Daoy (cell line): ENCODE measurements at regions not wholly inside any gene's neighbourhood (a gene's known extent, or its start where the extent isn't known, plus 50 kb on each side); places are given as distances from the start of the nearest gene placed in this dataset.
"Not testable (repeated sequence)": the region's sequence is repeated elsewhere in the genome, so short reads cannot be mapped to it uniquely, and the experiment has no call there.

Source experiments
- DNase-seq: peaks from one replicate; pipeline ENCODE4 v3.0.0-alpha.2; 2015; ENCODE audit warnings: low read depth

DNA sequence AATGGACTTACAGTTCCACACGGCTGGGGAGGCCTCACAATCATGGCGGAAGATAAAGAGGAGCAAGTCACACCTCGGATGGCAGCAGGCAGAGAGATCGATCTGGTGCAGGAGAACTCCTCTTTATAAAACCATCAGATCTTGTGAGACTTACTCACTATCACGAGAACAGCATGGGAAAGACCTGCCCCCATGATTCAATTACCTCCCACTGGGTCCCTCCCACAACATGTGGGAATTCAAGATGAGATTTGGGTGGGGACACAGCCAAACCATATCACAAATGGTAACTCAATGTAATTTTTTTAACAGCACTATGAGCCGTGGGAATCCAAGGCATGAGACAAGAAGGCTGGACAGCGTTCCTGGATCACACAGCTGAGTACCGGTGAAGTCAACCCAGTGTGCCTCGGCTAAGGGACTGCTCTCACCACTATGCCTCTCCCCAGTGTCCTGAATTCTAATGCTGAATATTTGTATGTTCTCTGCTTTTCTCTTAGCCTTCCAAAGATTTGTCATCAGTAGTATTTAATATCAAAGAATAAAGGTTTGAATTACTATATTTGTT, 84.3 kb downstream of the IRS2 start:
- not testable (repeated sequence) for DNase-seq

DNA sequence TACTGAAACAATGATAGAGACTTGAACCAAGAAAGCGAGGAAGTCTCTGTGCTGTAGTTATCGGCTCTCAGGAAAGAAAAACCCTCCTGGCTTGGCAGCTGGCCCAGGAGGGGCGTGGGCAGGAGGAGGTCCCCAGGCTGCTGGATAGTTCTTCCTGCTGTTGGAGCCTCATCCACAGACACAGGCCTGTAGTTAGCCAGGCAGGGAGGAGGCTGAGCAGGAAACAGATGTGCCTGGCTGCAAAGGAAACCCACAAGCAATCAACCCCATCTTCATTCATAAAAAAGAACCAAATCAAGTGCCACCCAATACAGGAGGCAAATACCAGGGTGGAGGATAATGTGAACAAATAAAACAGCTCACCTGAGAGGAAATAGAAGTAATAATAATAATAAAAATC, 86.2 kb downstream of the IRS2 start:
- peak; percentile 82 for DNase-seq

DNA sequence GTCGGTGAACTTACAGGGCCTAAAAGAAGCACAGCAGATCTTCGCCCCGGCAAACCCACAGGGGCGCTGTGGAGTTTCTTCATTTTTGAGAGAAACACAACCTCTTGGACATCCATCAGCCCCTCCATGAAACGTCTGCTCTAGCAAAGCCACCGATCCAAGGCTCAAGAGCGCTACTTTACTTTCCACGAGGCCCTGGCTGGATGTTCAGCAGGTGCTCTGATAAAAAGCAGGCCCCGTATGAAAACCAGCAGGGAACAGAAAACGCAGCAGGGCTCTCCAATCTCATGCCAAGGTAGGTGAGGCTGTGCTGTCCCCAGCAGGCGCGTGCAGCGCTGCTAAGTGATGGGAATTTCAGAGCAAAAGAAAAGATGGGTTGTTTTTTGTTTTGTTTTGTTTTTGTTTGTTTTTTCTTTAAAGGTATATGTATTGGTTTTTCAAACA, 86.7 kb downstream of the IRS2 start:
- DNase-seq, result no peak

DNA sequence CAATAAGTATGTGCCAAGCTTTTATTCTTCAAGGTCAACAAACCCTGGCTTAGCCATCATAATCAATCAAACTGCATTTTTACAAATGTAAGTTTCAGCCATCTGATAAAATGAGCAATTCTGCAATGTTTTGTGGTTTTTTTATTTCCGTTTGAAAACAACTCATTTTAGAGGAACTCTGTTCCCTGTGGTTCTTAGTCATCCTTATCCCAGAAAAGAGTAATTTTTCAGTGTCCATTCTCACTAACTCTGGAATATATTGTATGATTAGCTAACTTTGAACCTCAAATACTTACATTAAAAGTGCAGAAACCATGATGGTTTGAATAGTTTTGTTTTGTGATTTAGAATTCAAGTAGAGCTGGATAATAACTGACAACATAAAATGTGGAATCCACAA, 87.6 kb downstream of the IRS2 start:
- DNase-seq, result peak; percentile 9

DNA sequence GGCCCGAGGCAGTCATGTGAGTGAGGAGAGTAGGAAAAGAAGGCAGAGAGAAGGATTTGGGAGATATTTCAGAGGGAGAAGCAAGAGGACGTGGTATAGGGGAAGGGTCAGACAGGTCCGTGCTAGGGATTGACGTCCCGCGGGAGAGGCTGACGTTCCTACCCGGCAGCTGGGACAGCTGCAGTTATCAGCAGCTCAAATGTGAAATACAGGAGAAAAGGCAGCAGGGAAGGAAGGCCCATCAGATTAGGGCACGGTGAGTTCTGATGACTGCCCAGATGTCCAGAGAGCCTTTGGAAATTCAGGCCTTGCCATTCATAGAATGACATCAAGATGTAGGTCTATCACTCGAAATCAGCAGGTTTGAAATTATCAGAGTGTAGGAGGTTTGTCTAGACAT, 88.4 kb downstream of the IRS2 start:
- no peak for DNase-seq

DNA sequence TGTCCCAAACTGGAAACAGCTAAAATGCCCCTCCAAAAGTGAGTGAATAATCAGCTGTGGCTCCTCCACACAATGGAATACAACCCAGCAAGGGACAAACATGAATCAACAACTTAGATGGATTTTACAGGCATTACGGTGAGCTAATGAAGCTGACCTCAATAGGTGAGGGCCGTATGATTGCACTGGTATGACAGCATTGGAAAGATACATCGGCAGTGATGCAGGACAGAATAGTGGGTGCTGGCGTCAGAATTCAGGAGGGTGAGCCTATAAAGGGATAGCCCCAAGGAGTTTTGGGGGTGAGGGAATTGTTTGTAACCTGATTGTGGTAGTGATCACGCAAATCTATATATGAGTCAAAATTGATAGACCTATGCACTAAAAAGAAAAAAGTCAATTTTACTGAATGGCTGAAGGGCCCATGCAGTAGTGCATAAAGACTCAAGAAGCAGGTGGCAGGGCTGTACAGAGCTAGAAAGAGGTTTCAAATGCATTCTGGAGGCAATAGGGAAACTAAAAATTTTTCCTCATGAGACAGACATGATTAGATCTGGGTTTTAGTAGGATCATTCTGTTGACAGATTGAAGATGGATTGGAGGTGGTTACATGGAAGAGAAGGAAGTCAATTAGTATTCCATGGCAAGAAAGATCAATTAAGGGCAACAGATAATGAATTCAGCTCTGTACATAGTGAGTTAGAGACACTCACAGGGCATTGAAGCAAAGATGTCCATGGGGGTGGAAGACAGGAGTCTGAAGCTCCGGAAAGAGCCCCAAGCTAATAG, 90.8 kb downstream of the IRS2 start:
- no peak for DNase-seq

DNA sequence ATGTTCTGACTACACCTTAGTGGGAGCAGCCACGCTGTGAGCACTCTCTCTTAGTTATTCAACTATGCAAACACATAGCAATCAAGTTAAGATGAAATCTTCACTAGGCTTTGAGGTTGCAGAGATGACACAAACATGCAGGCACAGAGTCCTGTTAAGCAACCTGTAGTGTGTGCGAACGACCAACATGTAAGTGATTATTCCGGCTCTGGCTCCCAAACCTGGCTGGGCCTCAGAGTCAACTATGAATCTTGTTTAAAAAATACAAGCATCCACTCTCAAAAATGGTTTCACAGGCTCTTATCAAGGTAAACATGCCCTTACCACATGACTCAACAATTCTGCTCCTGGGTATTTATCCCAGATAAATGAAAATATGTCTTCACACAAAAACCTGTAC, 91.4 kb downstream of the IRS2 start:
- DNase-seq, result no peak

DNA sequence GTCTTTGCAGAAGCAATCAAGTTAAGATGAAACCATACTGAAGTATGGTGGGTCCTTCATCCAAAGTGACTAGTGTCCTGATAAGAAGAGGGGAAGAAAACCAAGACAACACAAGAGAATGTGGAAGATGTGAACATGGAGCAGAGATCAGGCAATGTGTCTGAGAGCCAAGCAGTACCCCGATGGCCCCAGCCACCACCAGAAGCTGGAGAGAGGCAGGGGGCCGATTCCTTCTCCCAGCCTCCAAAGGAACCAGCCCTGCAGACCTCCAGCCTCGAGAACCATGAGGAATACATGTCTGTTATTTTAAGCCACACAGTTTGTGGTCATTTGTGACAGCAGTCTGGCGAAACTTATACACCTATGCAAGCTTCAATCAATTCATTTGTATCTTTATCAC, 93.2 kb downstream of the IRS2 start:
- no peak for DNase-seq

DNA sequence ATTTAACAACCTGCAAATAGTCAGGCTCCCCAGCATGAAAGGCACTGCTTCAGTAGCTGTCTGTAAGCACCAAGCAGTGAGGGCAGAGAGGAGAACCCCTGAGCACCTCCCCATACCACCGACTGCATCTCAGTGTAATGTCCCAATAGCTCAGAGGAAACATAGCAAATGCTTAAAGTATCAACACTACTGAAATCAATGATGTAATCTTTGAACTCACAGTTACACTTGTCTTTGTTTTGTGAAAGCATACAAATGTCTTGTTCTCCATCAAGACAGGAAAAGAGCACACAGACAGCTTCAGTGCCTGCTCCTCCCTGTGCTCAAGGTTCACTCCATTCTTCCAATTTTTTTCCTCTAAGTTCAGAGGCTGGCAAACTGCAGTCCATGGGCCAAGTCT, 94.7 kb downstream of the IRS2 start:
- DNase-seq, result no peak

DNA sequence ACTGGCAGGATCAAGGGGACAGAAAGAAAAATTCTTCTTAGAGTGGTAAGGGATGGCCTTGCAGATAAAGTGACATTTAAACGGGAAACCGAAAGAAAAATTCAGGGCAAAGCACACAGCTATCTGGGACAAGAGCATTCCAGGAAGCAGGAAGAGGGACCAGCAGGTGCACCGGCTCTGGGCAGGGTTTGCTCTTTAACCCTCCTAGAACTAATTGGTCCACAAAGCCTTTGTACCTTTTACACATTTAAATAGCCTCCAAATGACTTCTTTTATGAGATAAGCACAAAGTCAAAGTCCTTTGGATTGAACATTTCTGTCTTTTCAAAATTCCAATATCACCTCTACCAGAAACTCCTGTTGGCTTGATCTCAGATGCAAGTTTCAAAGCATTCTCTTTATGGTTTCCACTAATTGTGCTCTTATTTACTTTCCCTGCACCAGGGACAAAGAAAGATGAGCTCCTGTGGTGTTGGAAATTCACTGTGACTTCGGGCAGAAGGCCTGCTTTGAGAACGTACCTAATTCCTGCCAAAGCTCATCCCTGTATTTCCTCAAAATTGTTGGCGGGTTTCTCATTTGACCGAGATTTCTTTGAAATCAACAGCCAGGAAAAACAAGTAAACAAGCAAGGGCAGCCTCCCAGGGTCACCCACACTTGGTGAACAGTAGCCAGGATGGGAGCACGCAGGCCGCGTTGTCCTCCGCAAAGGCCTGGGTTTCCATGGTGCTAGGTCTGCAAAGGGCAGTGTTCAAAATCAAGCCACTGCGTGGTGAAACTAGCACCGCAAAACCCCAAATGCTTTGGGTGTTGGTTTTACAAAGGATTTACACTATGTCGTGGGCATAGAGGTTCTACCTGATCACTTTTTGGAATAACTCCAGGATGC, 98.6 kb downstream of the IRS2 start:
- DNase-seq, result no peak

DNA sequence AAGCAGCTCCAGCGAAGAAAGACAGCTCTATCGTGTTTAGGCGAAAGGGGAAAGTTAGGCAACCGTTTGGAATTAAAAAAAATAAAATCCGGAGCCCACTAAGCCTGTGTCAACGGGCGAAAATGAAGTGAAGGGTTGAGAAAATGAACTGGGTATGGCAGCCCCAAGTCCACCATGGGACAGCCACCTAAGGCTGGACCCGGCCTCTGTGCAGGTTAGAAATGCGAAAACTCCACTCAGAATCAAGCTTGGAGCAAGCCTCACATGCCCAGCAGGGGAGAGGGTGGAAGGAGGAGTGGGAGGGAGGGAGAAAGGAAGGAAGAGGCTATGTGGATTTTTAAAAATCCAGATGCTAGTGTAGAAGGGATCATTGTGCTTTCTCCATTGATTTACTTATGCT, 101.2 kb downstream of the IRS2 start:
- no peak for DNase-seq

DNA sequence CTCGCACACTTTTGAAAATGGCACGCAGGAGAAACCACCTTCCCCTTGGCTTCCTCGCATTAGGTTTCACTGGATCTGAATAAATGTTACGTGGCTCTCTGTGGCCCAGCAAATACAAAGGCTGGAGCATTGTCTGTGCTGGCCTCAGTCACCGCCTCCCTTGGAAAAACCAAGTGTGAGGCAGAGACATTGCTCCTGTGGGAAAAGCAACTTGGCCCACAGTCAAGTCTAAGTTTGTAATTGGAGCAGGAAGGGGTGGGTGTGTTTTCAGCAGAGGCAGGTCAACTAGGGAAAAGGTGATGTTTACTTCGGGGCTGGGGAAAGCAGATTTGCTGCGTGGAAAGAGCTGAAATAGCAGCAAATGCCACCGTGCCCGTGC, 101.6 kb downstream of the IRS2 start:
- peak; percentile 76 for DNase-seq

DNA sequence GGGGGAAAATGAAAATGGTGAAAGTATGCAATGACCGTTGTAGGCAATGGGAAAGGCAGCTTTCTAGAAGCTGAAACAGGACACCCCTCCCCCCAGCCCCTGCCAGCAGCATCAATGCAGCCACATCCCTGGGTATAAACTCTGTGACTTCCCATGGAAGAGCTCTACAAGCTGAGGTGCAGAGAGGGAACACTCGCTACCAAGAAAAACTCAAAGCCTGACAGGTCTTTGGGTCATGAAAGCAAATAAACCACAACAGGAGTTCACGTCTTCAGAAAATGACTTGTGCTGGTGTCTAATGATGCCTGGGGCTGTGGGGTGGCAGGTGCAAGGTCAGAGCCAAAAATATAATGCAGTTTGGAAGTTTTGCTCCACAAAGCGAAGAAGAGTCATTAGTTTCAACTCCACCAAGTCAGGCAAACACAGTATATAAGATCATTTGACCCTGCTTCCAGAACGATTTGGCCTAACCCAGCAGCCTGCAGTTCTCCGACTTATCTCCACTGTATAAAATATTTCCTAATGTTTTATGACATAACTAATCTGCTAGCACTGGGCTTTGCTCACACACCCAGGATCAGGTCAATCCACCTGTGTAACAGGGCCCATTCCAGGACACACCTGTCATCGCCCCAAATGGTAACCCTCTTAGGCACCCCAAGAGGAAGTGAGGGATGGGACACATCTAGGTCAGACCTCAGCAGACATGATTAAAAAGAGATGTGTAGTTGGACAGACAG, 102.1 kb downstream of the IRS2 start:
- DNase-seq, result no peak

DNA sequence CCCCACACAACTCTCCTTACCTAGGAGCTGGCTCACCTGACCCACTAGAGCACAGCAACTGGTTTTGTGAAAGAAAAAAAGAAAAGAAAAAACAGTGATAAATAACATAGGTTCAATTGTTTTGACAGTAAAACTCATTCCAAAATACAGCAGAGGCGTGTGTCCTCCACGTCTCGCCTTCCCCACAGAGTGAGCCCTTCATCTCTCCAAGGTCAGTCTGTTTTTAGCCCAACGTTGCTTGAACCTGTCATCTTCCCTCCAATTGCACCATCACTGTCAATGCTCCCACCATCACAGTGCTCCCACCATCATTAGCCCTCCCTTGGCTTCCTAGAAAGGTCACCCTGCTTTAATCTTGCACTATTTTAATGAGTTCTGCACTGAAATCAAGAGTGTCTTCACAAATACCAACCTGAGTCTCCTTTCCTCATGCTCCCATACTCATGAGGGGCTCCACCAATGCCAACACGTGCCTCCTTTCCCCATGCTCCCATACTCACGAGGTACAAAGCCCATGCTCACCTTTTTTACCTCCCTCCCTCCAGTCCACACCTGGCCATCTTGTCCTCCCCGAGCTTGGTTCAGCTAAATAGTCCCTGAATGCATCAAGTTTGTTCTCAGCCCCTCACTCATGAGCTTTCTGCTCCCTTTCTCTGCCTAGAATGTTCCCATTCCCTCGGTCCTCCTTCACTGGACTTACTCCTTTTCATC, 103.7 kb downstream of the IRS2 start:
- no peak for DNase-seq

DNA sequence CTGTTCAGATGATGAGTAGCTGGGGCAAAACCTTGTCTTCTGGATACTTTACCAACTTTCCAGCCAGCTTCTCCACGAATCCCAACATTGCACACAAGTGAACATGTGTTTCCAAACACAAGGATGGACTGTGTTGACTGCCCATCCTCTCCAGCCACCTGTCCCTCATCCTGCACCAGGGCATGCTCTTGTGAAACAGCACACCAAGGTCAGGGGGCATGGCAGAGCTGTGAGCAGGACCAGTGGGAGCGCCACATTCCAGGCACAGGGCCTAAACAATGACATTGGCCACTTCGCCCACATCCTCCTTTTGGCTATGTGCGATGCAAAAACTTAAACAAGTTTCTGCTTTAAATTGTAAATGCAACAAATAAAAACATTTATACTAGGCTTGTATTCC, 105.5 kb downstream of the IRS2 start:
- no peak for DNase-seq

DNA sequence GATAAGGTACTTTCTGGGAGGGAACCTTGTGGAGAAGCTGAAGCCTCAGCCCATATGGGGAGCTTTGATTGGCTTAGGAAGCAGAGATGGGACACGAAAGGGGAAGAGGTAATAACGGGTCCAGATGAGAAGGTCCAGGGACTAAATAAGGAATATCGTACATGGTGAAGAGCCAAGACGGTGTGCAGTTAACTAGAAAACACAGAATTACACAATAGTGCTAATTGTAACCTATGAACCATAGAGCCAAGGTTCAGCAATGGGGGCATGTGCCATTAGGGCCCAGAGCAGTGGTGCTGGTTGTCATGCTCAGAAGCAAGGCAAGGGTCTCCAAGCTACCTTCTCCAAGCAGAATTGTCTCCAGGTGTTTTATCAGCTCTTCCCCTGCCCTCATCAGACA, 106.1 kb downstream of the IRS2 start:
- no peak for DNase-seq

DNA sequence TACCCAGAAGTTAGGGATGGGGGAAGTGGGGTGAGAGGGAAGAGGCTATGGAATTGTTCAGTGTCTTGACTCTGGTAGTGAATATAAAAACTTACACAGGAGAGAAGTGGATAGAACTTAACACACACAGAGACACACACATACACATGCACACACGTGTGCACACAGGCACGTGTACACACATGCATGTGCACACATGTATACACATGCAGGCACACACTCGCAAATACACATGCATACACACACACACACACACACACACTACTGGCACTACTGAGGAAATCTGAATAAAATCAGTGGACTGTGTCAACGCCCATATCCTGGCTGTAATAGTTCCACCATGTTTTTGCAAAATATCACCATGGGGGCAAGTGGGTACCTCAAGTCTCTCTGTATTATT, 107.9 kb downstream of the IRS2 start:
- DNase-seq, result no peak

DNA sequence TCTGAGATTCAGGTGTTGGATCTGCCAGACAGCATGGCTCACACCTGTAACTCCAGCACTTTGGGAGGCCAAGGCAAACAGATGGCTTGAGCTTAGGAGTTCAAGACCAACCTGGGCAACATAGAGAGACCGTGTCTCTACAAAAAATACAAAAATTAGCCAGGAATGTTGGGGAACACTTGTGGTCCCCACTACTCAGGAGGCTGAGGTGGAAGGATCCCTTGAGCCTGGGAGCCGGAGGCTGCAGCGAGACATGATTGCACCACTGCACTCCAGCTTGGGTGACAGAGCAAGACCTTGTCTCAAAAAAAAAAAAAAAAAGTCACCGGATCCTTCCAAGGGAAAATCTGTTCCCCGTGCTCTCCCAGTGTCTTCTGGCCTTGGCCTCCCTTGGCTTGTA, 109.2 kb downstream of the IRS2 start:
- DNase-seq, result no peak

DNA sequence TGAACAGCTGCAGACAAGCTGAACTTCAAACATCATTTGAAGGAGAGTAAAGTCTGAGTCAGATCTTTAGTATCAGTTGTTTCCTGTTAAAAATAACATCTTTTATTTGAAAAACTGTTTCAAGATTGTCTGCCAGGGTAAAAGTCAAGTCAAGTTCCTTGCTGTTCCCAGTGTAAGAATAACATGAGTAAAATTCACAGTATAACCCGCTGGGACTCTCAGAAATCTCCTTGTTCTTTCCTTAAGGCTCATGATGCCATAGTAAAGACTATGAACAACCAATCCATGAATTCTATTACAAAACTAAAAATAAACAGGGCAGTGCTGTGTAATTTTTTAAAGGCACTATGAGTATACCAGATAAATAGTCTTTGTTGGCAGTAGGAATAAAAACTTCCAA, 112.9 kb downstream of the IRS2 start:
- DNase-seq, result no peak

DNA sequence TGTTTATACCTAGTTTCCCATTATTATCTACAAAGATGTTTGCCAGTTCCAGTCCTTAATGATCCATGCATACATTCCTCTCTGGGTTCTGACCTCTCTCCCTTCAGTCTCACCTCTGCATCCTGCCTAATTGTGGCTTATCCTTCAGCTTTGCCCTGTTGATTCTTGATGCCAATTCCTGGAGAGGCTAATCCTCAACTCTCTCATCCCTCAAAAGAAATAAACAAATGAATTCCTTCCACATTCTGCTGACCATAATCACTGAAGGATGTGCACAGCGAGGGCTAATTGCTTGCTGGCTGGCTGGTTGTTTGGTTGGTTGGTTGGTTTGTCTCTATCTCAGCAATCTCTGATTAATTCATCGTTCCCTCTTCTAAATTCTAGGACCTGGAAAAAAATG, 113.8 kb downstream of the IRS2 start:
- peak; percentile 38 for DNase-seq

DNA sequence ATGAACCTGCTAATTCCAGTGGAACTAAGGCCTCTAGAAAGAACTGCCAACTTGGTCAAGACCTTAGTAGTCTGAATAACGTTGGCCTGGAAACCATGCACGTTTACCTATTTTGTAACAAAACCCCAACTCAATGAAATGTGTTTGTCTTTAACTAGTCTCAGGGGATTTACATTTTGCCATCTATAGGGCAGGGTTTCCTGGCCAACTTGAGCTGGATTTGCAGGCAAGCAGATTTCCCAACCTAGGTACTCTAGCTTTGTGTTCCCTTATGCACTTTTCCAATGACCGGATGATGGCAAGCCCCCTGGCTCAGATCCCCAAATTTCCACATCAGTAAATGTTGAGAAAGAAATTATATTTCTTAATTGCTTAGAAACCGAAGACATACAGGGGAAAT, 114.5 kb downstream of the IRS2 start:
- no peak for DNase-seq

DNA sequence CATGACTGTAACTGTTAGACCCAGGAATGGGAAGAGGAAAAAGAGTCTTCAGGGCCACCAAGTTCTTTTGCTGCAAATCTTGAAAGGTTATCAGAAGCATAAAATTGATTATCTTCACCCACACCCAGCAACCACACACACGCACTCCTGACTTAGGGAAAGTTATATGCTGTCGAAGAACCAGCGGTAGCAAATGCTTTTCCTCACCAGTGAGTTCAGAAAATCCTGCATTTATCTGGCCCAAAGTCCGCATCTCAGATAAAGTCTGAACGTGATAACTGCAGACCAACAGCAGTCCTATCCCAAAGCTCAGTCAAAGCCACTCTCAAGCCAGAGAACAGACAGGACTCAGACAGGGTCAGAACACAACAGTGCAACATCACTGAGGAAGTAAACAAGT, 115.6 kb downstream of the IRS2 start:
- DNase-seq, result no peak
